Caco-2 (cell line): ENCODE measurements at regions not wholly inside any gene's neighbourhood (a gene's known extent, or its start where the extent isn't known, plus 50 kb on each side); places are given as distances from the start of the nearest gene placed in this dataset.

ENCODE experiments used
- BruUV-seq: library from RNA; stranded (reverse); fragments of 400-500 nt; replicated peaks from 2 replicates; lab custom pipeline; 2021; lab: Mats Ljungman, UMichigan
- CTCF ChIA-PET: fragments of 300-600 bp; sonication (Branson Sonifier 250); formaldehyde crosslinking; loops from one replicate; lab custom pipeline; 2022; ENCODE audit warnings: antibody characterized with exemption; lab: Charles Lee
- POLR2A ChIA-PET: fragments of 300-600 bp; sonication (Branson Sonifier 250); formaldehyde crosslinking; loops from one replicate; lab custom pipeline; 2022; ENCODE audit warnings: antibody characterized with exemption; lab: Charles Lee
- DNase-seq, 2 experiments: peaks; one replicate each; pipeline versions ENCODE4 v3.0.0 to v3.0.0-alpha.2; 2020 to 2022
- H3K27me3 ChIP-seq: replicated peaks from 2 replicates; pipeline ENCODE4 v1.6.0; 2011; ENCODE audit warnings: low read length; ENCODE audit not compliant: control insufficient read depth, insufficient read depth
- H3K36me3 ChIP-seq: 2 replicates; pipeline ENCODE4 v1.5.1; 2011; ENCODE audit warnings: low read length; ENCODE audit not compliant: control insufficient read depth, insufficient read depth
- H3K4me1 ChIP-seq: fragments of 250-450 bp; sonication (Bioruptor Pico); 2 replicates; pipeline ENCODE4 v1.5.1; 2020; ENCODE audit warnings: mild to moderate bottlenecking
- H3K4me3 ChIP-seq: 2 replicates; pipeline ENCODE4 v1.5.1; 2011; ENCODE audit warnings: low read depth, mild to moderate bottlenecking, control low read depth, low read length
- H3K9me3 ChIP-seq: fragments of 250-450 bp; sonication (Bioruptor Pico); 2 replicates; pipeline ENCODE4 v1.5.1; 2020; ENCODE audit warnings: mild to moderate bottlenecking, moderate library complexity
- H3K27ac Mint-ChIP-seq: one replicate; pipeline ENCODE4 v1.8.0; 2022; ENCODE audit warnings: mixed read lengths; ENCODE audit not compliant: unreplicated experiment
- H3K27me3 Mint-ChIP-seq: one replicate; pipeline ENCODE4 v1.8.0; 2022; ENCODE audit warnings: mixed read lengths; ENCODE audit not compliant: insufficient read depth, unreplicated experiment
- H3K36me3 Mint-ChIP-seq: one replicate; pipeline ENCODE4 v1.8.0; 2022; ENCODE audit warnings: mild to moderate bottlenecking, mixed read lengths; ENCODE audit not compliant: insufficient read depth, unreplicated experiment
- H3K4me1 Mint-ChIP-seq: one replicate; pipeline ENCODE4 v1.8.0; 2022; ENCODE audit warnings: low read depth, mixed read lengths; ENCODE audit not compliant: unreplicated experiment
- H3K4me3 Mint-ChIP-seq: one replicate; pipeline ENCODE4 v1.8.0; 2022; ENCODE audit warnings: mild to moderate bottlenecking, moderate library complexity, mixed read lengths; ENCODE audit not compliant: unreplicated experiment
- H3K9me3 Mint-ChIP-seq: one replicate; pipeline ENCODE4 v1.8.0; 2022; ENCODE audit warnings: mixed read lengths; ENCODE audit not compliant: unreplicated experiment
- intact Hi-C: fragments of 100-400 bp; cut with micrococcal nuclease; formaldehyde crosslinking; loops from one replicate; pipeline ENCODE4 v1.10.0; 2022; ENCODE audit not compliant: unreplicated experiment
- TF ChIP-seq, protein P1 (sequence below), 2 experiments: fragments of 200-600 bp in 1 of 2; IDR thresholded peaks; 1 replicate in 1 of 2; 2 replicates in 1 of 2; pipeline versions ENCODE4 v1.5.1 to v1.8.0; 2011 to 2022; ENCODE audit warnings: antibody characterized with exemption in 1 of 2, control low read depth in 1 of 2, inconsistent platforms in 1 of 2, low read depth in 1 of 2, low read length in 1 of 2, mild to moderate bottlenecking in 1 of 2, moderate library complexity in 1 of 2; ENCODE audit not compliant: insufficient read depth in 1 of 2, severe bottlenecking in 1 of 2, unreplicated experiment in 1 of 2

DNA sequence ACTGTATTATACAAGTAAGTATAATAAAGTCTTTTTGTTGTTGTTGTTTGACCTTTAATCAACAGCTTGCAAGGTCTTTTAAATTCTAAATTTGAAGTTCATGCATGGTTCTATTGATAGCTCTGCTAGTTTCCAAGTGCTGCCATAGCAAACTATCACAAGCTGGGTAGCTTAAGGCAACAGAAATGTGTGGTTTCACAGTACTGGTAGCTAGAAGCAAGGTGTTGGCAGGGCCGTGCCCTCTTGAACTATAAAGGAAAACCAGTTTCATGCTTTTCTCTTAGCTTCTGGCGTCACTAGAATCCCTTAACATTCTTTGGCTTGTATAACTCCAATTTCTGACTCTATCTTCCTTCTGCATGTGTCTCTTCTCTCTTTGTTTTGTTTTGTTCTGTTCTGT is 1021.9 kb upstream of the AUTS2 start:
- Histone ChIP-seq H3K4me1 (no peaks in the 10 kb centered on the region), H3K27me3 (no peaks in the 10 kb centered on the region), H3K36me3 (no peaks in the 10 kb centered on the region), H3K4me3 (no peak overlapping the region), H3K9me3 (no peaks in the 10 kb centered on the region)
- Mint-ChIP-seq H3K4me1 (no peaks in the 10 kb centered on the region), H3K36me3 (no peaks in the 10 kb centered on the region), H3K4me3 (no peak overlapping the region), H3K27ac (no peak overlapping the region), H3K9me3 (peaks cover 25% of the 10 kb centered on the region), H3K27me3 (peaks cover 2% of the 10 kb centered on the region)
- no TSS peak for BruUV-seq
- CTCF ChIA-PET = no interaction called here
- TF ChIP-seq, protein P1, sequence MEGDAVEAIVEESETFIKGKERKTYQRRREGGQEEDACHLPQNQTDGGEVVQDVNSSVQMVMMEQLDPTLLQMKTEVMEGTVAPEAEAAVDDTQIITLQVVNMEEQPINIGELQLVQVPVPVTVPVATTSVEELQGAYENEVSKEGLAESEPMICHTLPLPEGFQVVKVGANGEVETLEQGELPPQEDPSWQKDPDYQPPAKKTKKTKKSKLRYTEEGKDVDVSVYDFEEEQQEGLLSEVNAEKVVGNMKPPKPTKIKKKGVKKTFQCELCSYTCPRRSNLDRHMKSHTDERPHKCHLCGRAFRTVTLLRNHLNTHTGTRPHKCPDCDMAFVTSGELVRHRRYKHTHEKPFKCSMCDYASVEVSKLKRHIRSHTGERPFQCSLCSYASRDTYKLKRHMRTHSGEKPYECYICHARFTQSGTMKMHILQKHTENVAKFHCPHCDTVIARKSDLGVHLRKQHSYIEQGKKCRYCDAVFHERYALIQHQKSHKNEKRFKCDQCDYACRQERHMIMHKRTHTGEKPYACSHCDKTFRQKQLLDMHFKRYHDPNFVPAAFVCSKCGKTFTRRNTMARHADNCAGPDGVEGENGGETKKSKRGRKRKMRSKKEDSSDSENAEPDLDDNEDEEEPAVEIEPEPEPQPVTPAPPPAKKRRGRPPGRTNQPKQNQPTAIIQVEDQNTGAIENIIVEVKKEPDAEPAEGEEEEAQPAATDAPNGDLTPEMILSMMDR (IDR thresholded peaks at IDR 0.05; ENCODE audit: insufficient read depth in 1 of 2, low read depth in 1 of 2, low read length in 1 of 2, severe bottlenecking in 1 of 2, unreplicated experiment in 1 of 2) = no peak
- no peak for DNase-seq
- intact Hi-C loops = no loop called here
- POLR2A ChIA-PET = no interaction called here

DNA sequence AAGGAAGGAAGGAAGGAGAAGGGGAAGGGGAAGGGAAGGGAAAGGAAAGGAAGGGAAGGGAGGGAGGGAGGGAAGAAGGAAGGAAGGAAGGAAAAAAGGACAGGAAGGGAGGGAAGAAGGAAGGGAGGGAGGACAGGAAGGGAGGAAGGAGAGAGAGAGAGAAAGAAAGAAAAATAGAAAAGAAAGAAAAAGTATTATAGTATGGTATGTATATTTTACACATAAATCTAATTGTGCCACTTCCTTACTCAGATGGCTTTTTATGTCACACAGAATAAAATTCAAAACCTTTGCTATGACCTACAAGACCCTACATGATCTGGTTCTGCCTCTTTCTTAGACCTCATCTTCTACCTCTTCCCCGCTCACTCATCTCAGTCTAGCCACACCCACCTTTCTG is 1016.9 kb upstream of the AUTS2 start:
- intact Hi-C loops = no loop called here
- TF ChIP-seq, protein P1 (IDR thresholded peaks at IDR 0.05; ENCODE audit: insufficient read depth in 1 of 2, low read depth in 1 of 2, low read length in 1 of 2, severe bottlenecking in 1 of 2, unreplicated experiment in 1 of 2) = no peak

DNA sequence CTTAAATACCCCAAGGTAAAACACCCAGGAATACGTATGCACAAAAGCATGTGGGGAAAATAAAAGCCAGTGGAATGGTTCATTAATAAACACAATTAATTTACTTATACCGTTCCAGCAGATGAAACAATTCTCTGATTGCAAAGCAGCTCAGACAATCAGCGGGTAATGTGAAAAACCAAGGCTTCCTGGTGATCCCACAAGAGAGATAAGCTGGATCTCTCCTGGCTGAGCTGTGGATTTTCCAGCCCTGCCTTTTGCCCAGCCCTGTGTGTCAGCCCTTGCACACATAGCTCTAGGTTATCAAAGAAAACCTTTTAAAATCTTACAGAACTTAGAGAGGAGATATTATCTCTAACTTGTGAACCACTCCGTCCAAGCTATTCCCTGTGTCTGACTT is 1010.7 kb upstream of the AUTS2 start:
- H3K36me3 ChIP-seq = no peaks in the 10 kb centered on the region
- Mint-ChIP-seq H3K9me3 (no peaks in the 10 kb centered on the region), H3K36me3 (no peaks in the 10 kb centered on the region), H3K27me3 (no peaks in the 10 kb centered on the region), H3K4me1 (no peaks in the 10 kb centered on the region), H3K4me3 (no peak overlapping the region), H3K27ac (no peak overlapping the region)
- DNase-seq = no peak
- H3K9me3 ChIP-seq = no peaks in the 10 kb centered on the region
- no peaks in the 10 kb centered on the region for H3K4me1 ChIP-seq
- POLR2A ChIA-PET = no interaction called here
- intact Hi-C loops = no loop called here
- no TSS peak for BruUV-seq
- CTCF ChIA-PET = no interaction called here
- H3K4me3 ChIP-seq = no peak overlapping the region
- TF ChIP-seq, protein P1 (IDR thresholded peaks at IDR 0.05; ENCODE audit: insufficient read depth in 1 of 2, low read depth in 1 of 2, low read length in 1 of 2, severe bottlenecking in 1 of 2, unreplicated experiment in 1 of 2) = no peak
- no peaks in the 10 kb centered on the region for H3K27me3 ChIP-seq

More for the DNA sequence above, 1016.9 kb upstream of the AUTS2 start:
- H3K27me3 Mint-ChIP-seq = peaks cover 2% of the 10 kb centered on the region
- ChIA-PET CTCF (no interaction called here), POLR2A (no interaction called here)
- no peaks in the 10 kb centered on the region for H3K36me3 Mint-ChIP-seq
- Histone ChIP-seq H3K9me3 (no peaks in the 10 kb centered on the region), H3K4me3 (no peak overlapping the region), H3K36me3 (no peaks in the 10 kb centered on the region), H3K4me1 (no peaks in the 10 kb centered on the region), H3K27me3 (no peaks in the 10 kb centered on the region)
- no peak overlapping the region for H3K4me3 Mint-ChIP-seq
- peaks cover 35% of the 10 kb centered on the region for H3K9me3 Mint-ChIP-seq
- no peaks in the 10 kb centered on the region for H3K4me1 Mint-ChIP-seq
- DNase-seq = no peak
- BruUV-seq = no TSS peak
- H3K27ac Mint-ChIP-seq = no peak overlapping the region
